IMR-90 (cell line): ENCODE measurements at regions not wholly inside any gene's neighbourhood (a gene's known extent, or its start where the extent isn't known, plus 50 kb on each side); places are given as distances from the start of the nearest gene placed in this dataset.

Experiments used
- ATAC-seq: fragments of 200-7000 bp; cut with Tn5 transposase; 2 replicates; pipeline ENCODE4 v1.9.1; 2020; ENCODE audit warnings: low read depth, mild to moderate bottlenecking, moderate library complexity
- BruUV-seq: library from RNA; stranded (reverse); fragments of 400-500 nt; replicated peaks from 2 replicates; lab custom pipeline; 2021; lab: Mats Ljungman, UMichigan
- CTCF ChIA-PET: fragments of 300-600 bp; formaldehyde crosslinking; extraction: SDS; loops from one replicate; lab custom pipeline; 2021; ENCODE audit warnings: antibody characterized with exemption; lab: Yijun Ruan, JAX
- POLR2A ChIA-PET: fragments of 300-600 bp; sonication (Branson Sonifier 250); formaldehyde crosslinking; loops from one replicate; lab custom pipeline; 2022; ENCODE audit warnings: antibody characterized with exemption; ENCODE audit not compliant: unreplicated experiment; lab: Charles Lee
- DNase-seq: peaks from one replicate; pipeline ENCODE4 v3.0.0; 2013
- H2AFZ ChIP-seq: replicated peaks from 2 replicates; pipeline ENCODE3; 2013; ENCODE audit warnings: low read length, mild to moderate bottlenecking; ENCODE audit not compliant: poor library complexity
- H2AK5ac ChIP-seq: 2 replicates; pipeline ENCODE4 v1.6.1; 2013; ENCODE audit warnings: low read depth, low read length, inconsistent platforms
- H2AK9ac ChIP-seq: replicated peaks from 2 replicates; pipeline ENCODE3; 2013; ENCODE audit warnings: mild to moderate bottlenecking, low read depth, low read length, moderate library complexity; ENCODE audit not compliant: poor library complexity
- H2BK120ac ChIP-seq: 2 replicates; pipeline ENCODE4 v1.6.1; 2013; ENCODE audit warnings: low read depth, low read length, inconsistent platforms
- H2BK15ac ChIP-seq: 3 replicates; pipeline ENCODE4 v1.6.1; 2013; ENCODE audit warnings: low read depth, low read length, inconsistent platforms
- H2BK20ac ChIP-seq: 2 replicates; pipeline ENCODE4 v1.6.1; 2013; ENCODE audit warnings: low read depth, mild to moderate bottlenecking, inconsistent platforms, low read length, moderate library complexity
- H2BK5ac ChIP-seq: 2 replicates; pipeline ENCODE4 v1.6.1; 2013; ENCODE audit warnings: mild to moderate bottlenecking, low read depth, low read length, inconsistent platforms; ENCODE audit not compliant: poor library complexity, severe bottlenecking
- H3K14ac ChIP-seq: replicated peaks from 2 replicates; pipeline ENCODE4 v1.6.1; 2013; ENCODE audit warnings: low read depth, low read length, inconsistent platforms
- H3K18ac ChIP-seq: 2 replicates; pipeline ENCODE4 v1.6.1; 2013; ENCODE audit warnings: low read depth, low read length, control low read depth
- H3K23ac ChIP-seq: 2 replicates; pipeline ENCODE4 v1.6.1; 2013; ENCODE audit warnings: low read depth, low read length, inconsistent platforms
- H3K27ac ChIP-seq: 2 replicates; pipeline ENCODE4 v1.5.1; 2013; ENCODE audit warnings: mild to moderate bottlenecking, control low read depth, low read length; ENCODE audit not compliant: insufficient read depth
- H3K27me3 ChIP-seq: 2 replicates; pipeline ENCODE4 v1.6.1; 2013; ENCODE audit warnings: low read length; ENCODE audit not compliant: control insufficient read depth, insufficient read depth
- H3K36me3 ChIP-seq: 2 replicates; pipeline ENCODE4 v1.6.1; 2013; ENCODE audit warnings: low read length, mixed read lengths; ENCODE audit not compliant: control insufficient read depth, insufficient read depth
- H3K4ac ChIP-seq: 2 replicates; pipeline ENCODE4 v1.6.1; 2013; ENCODE audit warnings: low read depth, low read length, inconsistent platforms
- H3K4me1 ChIP-seq: 2 replicates; pipeline ENCODE4 v1.6.1; 2013; ENCODE audit warnings: low read length, mixed read lengths; ENCODE audit not compliant: control insufficient read depth, insufficient read depth
- H3K4me2 ChIP-seq: 2 replicates; pipeline ENCODE4 v1.6.1; 2013; ENCODE audit warnings: low read depth, mild to moderate bottlenecking, control low read depth, low read length, moderate library complexity
- H3K4me3 ChIP-seq: 2 replicates; pipeline ENCODE4 v1.5.1; 2013; ENCODE audit warnings: low read depth, mild to moderate bottlenecking, control low read depth, low read length, moderate library complexity; ENCODE audit not compliant: insufficient read depth
- H3K56ac ChIP-seq: 2 replicates; pipeline ENCODE4 v1.6.1; 2013; ENCODE audit warnings: low read length, inconsistent platforms; ENCODE audit not compliant: insufficient read depth; ENCODE audit errors: extremely low read depth
- H3K79me1 ChIP-seq, 2 experiments: 2 replicates each; pipeline ENCODE4 v1.6.1; 2013; ENCODE audit warnings: low read length in 2 of 2, inconsistent platforms in 1 of 2, low read depth in 1 of 2
- H3K9ac ChIP-seq: 2 replicates; pipeline ENCODE4 v1.6.1; 2013; ENCODE audit warnings: low read depth, low read length, control low read depth
- H3K9me1 ChIP-seq: 2 replicates; pipeline ENCODE4 v1.6.1; 2013; ENCODE audit warnings: low read length, inconsistent platforms; ENCODE audit not compliant: insufficient read depth
- H3K9me3 ChIP-seq: 2 replicates; pipeline ENCODE4 v1.6.1; 2013; ENCODE audit warnings: low read length; ENCODE audit not compliant: control insufficient read depth, insufficient read depth
- H4K20me1 ChIP-seq: 2 replicates; pipeline ENCODE4 v1.6.1; 2013; ENCODE audit warnings: low read length, inconsistent platforms; ENCODE audit not compliant: insufficient read depth
- H4K5ac ChIP-seq: 2 replicates; pipeline ENCODE4 v1.6.1; 2013; ENCODE audit warnings: mild to moderate bottlenecking, low read depth, low read length, control low read depth
- H4K8ac ChIP-seq, 2 experiments: 2 replicates each; pipeline ENCODE4 v1.6.1; 2013; ENCODE audit warnings: low read depth in 2 of 2, low read length in 2 of 2, control low read depth in 1 of 2, inconsistent platforms in 1 of 2
- H4K91ac ChIP-seq: 2 replicates; pipeline ENCODE4 v1.6.1; 2013; ENCODE audit warnings: low read depth, low read length, inconsistent platforms; ENCODE audit not compliant: insufficient read depth
- BHLHE40 ChIP-seq: fragments of 150-350 bp; IDR thresholded peaks from 2 replicates; pipeline ENCODE4 v1.6.1; 2016; ENCODE audit warnings: mild to moderate bottlenecking, low read depth, low read length
- CEBPB ChIP-seq: IDR thresholded peaks from 2 replicates; pipeline ENCODE4 v1.6.1; 2012; ENCODE audit warnings: low read depth, low read length, improper control_type of control experiment
- CHD1 ChIP-seq: IDR thresholded peaks from 2 replicates; pipeline ENCODE4 v1.6.1; 2012; ENCODE audit warnings: low read depth, low read length, improper control_type of control experiment
- CTCF ChIP-seq: conservative IDR thresholded peaks from 2 replicates; pipeline ENCODE4 v1.5.1; 2012; ENCODE audit warnings: mild to moderate bottlenecking, low read depth, low read length, improper control_type of control experiment
- ELK1 ChIP-seq: fragments of 150-350 bp; IDR thresholded peaks from 2 replicates; pipeline ENCODE4 v1.6.1; 2016; ENCODE audit warnings: low read depth, mild to moderate bottlenecking, low read length, moderate library complexity, borderline replicate concordance
- FOS ChIP-seq: fragments of 150-350 bp; IDR thresholded peaks from 2 replicates; pipeline ENCODE4 v1.6.1; 2016; ENCODE audit warnings: low read depth, low read length
- MAFK ChIP-seq: IDR thresholded peaks from 2 replicates; pipeline ENCODE4 v1.6.1; 2012; ENCODE audit warnings: low read depth, low read length, improper control_type of control experiment
- MAZ ChIP-seq: IDR thresholded peaks from 2 replicates; pipeline ENCODE4 v1.6.1; 2012; ENCODE audit warnings: low read depth, mild to moderate bottlenecking, low read length, improper control_type of control experiment, moderate library complexity, borderline replicate concordance
- MXI1 ChIP-seq: IDR thresholded peaks from 2 replicates; pipeline ENCODE4 v1.6.1; 2012; ENCODE audit warnings: low read depth, mild to moderate bottlenecking, low read length, moderate library complexity, borderline replicate concordance
- NFE2L2 ChIP-seq: fragments of 150-350 bp; IDR thresholded peaks from 2 replicates; pipeline ENCODE4 v1.6.1; 2016; ENCODE audit warnings: low read depth, mild to moderate bottlenecking, low read length
- POLR2A ChIP-seq: IDR thresholded peaks from 2 replicates; pipeline ENCODE4 v1.6.1; 2012; ENCODE audit warnings: mild to moderate bottlenecking, low read depth, low read length
- RAD21 ChIP-seq: IDR thresholded peaks from 2 replicates; pipeline ENCODE4 v1.6.1; 2012; ENCODE audit warnings: low read length, improper control_type of control experiment
- RCOR1 ChIP-seq: IDR thresholded peaks from 2 replicates; pipeline ENCODE4 v1.6.1; 2012; ENCODE audit warnings: mild to moderate bottlenecking, low read length, improper control_type of control experiment; ENCODE audit not compliant: insufficient replicate concordance
- RFX5 ChIP-seq: IDR thresholded peaks from 2 replicates; pipeline ENCODE4 v1.8.0; 2012; ENCODE audit warnings: low read depth, mild to moderate bottlenecking, low read length, moderate library complexity
- SMC3 ChIP-seq: fragments of 150-350 bp; IDR thresholded peaks from 2 replicates; pipeline ENCODE4 v1.6.1; 2016; ENCODE audit warnings: low read depth, mild to moderate bottlenecking, antibody characterized with exemption, low read length, moderate library complexity
- USF2 ChIP-seq: fragments of 150-350 bp; IDR thresholded peaks from 2 replicates; pipeline ENCODE4 v1.6.1; 2017; ENCODE audit warnings: mild to moderate bottlenecking, antibody characterized with exemption, low read length, low read depth
- WGBS, 2 experiments: methylation state at CpG; one replicate each; pipeline versions ENCODE4 v1.1.5 to v1.1.7; 2013; ENCODE audit warnings: missing lambda C conversion rate in 2 of 2; ENCODE audit not compliant: insufficient read length in 1 of 2; ENCODE audit errors: extremely low coverage in 2 of 2; 5-methylcytosine and 5-hydroxymethylcytosine counted together
- dilution Hi-C: fragments of 300-500 bp; cut with HindIII; formaldehyde crosslinking; loops from one replicate; pipeline ENCODE4 v1.14.3; 2018; ENCODE audit warnings: low sequenced_read_pairs; ENCODE audit not compliant: unreplicated experiment
- in situ Hi-C: fragments of 300-500 bp; cut with MboI; formaldehyde crosslinking; loops from 3 replicates; pipeline ENCODE4 v1.14.3; 2019; ENCODE audit warnings: low sequenced_read_pairs, inconsistent platforms, mixed read lengths
- intact Hi-C: fragments of 100-400 bp; cut with micrococcal nuclease; formaldehyde crosslinking; loops from 2 replicates; pipeline ENCODE4 v1.10.0; 2022

GRCh38 chr16:47979164-47979520 lies 176.7 kb downstream of the ABCC12 start:
- ChIA-PET CTCF (no interaction called here), POLR2A (no interaction called here)
- Histone ChIP-seq H3K4me1 (no peaks in the 10 kb centered on the region), H3K4ac (no peak overlapping the region), H3K23ac (no peak overlapping the region), H3K4me3 (no peak overlapping the region), H3K79me1 (no peaks in the 10 kb centered on the region), H3K18ac (no peak overlapping the region), H2AK9ac (no peak overlapping the region), H2BK5ac (no peak overlapping the region), H3K4me2 (no peak overlapping the region), H3K9me3 (no peaks in the 10 kb centered on the region), H4K5ac (no peak overlapping the region), H3K9ac (no peak overlapping the region), H3K36me3 (no peaks in the 10 kb centered on the region), H2BK120ac (no peak overlapping the region), H2AFZ (no peak overlapping the region), H4K20me1 (no peaks in the 10 kb centered on the region; the same call in 1 of the 2 replicates), H3K9me1 (no peaks in the 10 kb centered on the region), H4K91ac (no peak overlapping the region), H2AK5ac (no peak overlapping the region), H3K27me3 (peaks cover 5% of the 10 kb centered on the region), H4K8ac (no peak overlapping the region), H3K14ac (no peak overlapping the region), H2BK20ac (no peak overlapping the region), H3K56ac (no peak overlapping the region), H2BK15ac (no peak overlapping the region), H3K27ac (no peak overlapping the region)
- TF ChIP-seq BHLHE40 (no peak), ELK1 (no peak), RAD21 (no peak), NFE2L2 (no peak), SMC3 (no peak), CTCF (no peak), RFX5 (no peak), CHD1 (no peak), USF2 (no peak), RCOR1 (no peak), MAFK (no peak), MAZ (no peak), MXI1 (no peak), POLR2A (no peak), FOS (no peak), CEBPB (no peak)
- ATAC-seq (no peak), DNase-seq (no peak)
- no CpG with 5 or more reads among the region's 5 CpGs for WGBS, 2 experiments
- BruUV-seq = no TSS peak
- intact Hi-C loops = no loop called here
- in situ Hi-C loops = no loop called here
- dilution Hi-C loops = no loop called here
